ENCODE measurements at regions not wholly inside any gene's neighbourhood (a gene's known extent, or its start where the extent isn't known, plus 50 kb on each side); places are given as distances from the start of the nearest gene placed in this dataset.
"Not testable (repeated sequence)": the region's sequence is repeated elsewhere in the genome, so short reads cannot be mapped to it uniquely, and the experiment has no call there.

DNA sequence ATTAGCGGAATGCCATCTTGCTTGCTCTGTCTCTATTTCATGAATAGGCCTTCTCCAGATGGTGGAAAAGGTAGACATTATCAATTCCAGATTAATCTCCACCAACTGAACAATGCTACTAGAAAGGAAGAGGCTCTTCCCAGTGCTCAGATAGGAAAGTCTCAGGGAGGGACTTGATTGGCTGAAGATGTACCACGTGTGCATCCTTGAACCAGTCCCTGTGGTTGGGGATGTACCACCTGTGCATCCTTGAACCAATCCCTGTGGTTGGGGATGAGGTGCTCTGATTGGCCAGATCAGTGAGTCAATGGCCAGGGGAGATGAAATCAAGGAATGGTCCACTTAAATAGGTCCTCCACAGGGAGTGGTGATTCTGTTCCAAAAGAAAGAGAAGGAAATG is 246.2 kb downstream of the NPIPA7 start:
- DNase-seq, result not testable (repeated sequence)

GRCh38 chr16:16627865-16628264 is 248.9 kb downstream of the NPIPA7 start:
- DNase-seq, result not testable (repeated sequence)

GRCh38 chr16:16638231-16638630 is 259.3 kb downstream of the NPIPA7 start:
- not testable (repeated sequence) for DNase-seq

- not testable (repeated sequence) for DNase-seq
Measured at GRCh38 chr16:16638714-16639113, 259.8 kb downstream of the NPIPA7 start.

- DNase-seq, result not testable (repeated sequence)
Measured at GRCh38 chr16:16643828-16644227, 264.9 kb downstream of the NPIPA7 start.

DNA sequence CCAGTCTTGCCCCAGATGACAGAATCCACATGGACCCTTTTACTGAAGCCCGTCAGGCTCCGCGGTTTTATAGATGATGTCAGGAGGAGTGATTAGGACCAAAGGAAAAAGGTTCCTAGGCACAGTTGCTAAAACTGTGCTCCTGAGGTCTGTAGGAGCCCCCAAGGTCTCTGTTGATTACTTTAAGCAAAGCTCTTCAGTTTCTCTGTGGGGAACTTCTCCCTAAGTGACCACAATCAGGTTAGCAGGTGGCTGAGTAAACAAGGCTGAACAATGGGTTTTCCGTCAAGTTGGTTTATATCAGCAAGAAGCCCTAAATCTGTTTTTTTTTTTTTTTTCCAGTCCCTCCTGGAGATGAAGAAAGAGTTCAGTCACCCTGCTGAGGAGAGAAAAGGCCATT is 269.1 kb downstream of the NPIPA7 start:
- not testable (repeated sequence) for DNase-seq

DNA sequence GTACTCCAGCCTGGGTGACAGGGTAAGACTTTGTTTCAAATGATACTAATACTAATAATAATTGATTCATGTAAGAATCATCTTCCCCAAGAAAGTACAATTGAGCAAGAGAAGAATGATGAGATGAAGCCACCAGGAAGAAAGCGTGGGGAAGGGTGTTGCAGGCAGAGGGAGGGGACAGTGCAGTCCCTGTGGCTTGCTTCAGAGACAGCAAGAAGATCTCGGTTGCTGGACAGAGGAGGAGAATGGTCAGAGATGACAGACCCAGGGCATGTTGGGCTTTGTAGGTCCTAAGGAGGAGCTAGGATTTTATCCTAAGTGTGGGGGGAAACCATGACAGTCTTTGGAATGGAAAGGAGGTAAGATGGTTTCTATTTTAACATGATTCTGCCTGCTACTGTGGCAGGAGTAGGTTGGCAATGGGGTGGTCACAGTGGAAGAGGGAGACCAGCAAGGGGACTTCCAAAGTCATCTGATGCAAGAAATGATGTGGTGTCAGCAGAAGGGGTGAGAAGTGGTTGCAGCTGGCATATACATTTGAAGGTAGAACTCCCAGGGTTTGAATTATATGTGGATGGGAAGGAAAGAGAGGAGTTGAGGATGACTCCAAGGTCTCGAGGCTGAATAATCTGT is 293.4 kb downstream of the NPIPA7 start:
- not testable (repeated sequence) for DNase-seq

GRCh38 chr16:16674820-16675219 is 295.9 kb downstream of the NPIPA7 start:
- DNase-seq, result not testable (repeated sequence)

DNA sequence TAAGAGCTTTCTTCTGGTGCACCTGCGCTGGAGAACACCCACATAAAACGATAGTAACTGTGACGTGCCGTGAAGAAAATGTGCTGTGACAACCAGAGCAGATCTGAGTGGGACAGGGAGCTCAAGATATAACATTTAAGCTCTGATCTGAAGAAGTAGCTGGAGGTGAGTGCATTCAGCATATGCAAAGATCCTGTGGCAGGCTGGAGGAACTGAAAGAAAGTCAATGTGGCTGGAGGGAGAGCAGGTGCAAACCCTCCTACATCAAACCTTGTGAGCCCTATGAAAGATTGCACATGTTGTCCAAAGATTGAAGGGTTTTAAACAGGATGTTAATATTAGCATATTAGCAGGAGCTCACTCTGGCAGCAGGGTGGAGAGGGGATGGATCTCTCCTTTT is 342.9 kb downstream of the NPIPA7 start:
- not testable (repeated sequence) for DNase-seq

DNA sequence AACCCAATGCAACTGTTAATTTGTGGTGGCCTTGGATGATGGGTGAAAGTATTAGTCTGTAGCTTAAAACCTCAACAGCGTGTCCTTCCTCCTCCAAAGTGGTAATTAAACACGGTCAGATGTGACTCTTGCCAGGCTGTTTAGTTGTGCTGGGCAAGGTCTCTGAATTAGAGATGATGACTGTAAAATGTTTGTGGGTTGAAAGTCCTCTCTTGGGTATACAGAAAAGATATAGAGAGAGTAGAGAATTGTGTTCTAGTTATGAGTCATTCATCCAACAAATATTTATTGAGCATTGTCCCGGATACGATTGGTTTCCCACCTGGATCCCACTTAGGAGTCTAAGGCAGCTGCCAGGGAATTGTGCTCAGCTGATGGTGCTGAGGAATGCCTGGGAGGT is 343.7 kb downstream of the NPIPA7 start:
- DNase-seq, result not testable (repeated sequence)

DNA sequence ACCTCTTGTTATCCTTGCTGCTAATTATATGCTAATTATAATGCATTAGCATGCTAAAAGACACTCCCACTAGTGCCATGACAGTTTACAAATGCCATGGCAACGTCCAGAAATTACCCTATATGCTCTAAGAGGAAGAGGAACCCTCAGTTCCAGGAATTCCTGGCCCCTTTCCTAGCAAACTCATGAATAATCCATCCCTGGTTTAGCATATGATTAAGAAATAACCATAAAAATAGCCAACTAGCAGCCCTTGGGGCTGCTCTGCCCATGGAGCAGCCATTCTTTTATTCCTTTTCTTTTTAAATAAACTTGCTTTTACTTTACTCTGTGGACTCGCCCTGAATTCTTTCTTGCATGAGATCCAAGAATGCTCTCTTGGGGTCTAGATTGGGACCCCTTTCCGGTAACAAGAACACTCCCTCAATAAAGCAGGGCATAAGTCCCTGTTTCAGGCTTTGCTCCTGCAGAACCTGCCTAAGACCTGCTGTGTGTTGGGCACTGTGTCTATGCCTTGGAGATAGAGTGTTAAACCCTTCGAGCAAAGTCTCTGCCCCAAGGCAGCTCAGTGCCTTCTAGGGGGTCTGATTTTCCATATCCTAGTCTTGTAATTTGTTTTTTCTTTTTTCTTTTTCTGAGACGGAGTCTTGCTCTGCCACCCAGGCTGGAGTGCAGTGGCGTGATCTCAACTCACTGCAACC is 345.0 kb downstream of the NPIPA7 start:
- not testable (repeated sequence) for DNase-seq

DNA sequence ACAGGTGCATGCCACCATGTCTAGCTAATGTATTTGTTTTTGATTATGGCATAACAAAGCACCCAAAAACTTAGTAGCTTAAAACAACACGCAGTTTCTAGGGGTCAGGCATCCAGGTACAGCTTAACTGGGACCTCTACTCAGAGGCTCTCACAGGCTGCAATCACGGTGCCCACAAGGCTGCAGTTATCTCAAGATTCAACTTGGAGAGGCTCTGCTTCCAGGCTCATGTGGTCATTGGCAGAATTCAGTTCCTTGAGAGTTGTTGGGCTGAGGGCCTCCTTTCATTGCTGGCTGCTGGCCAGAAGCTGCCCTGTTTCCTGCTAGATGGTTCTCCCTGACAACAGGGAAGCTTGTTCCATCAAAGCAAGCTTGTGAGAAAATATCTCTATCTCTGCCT is 348.1 kb downstream of the NPIPA7 start:
- DNase-seq, result not testable (repeated sequence)

GRCh38 chr16:16742573-16742972 is 363.6 kb downstream of the NPIPA7 start:
- DNase-seq, result not testable (repeated sequence)

- not testable (repeated sequence) for DNase-seq
Measured at GRCh38 chr16:16754992-16755667, 376.2 kb downstream of the NPIPA7 start.

DNA sequence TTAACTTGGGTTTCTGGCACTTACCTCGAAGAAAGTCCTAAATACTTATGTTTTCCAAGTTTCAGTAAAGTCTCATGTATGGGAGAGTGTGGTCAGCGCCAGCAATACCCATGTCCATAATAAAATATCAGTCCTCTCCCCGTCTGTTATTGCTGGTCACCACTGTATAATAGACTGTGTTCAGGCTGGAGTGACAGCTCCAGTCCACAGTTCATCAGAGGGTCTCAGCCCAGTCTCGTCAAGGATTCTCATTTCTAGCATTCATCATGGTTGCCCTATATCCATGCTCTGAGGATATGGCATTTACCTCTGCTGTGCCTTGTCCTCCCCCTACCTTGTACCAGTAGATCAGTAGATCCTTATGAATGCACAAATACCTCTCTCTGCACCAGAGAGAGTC is 384.5 kb downstream of the NPIPA7 start:
- no peak for DNase-seq

- not testable (repeated sequence) for DNase-seq
Measured at GRCh38 chr16:16770717-16771116, 391.8 kb downstream of the NPIPA7 start.

DNA sequence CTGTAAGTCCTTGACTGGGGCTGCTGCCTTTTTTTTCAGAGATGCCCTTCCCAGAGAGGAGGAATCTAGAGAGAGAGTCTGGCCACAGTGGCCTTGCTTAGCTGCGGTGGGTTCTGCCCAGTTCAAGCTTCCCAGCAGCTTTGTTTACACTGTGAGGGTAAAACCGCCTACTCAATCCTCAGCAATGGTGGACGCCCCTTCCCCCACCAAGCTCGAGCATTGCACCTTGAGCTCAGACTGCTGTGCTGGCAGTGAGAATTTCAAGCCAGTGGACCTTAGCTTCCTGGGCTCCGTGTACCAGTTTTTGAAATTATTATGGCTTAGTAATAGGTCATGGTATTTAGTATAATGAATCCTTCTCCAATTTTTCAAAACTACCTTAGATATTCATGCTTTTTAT is 395.4 kb downstream of the NPIPA7 start:
- DNase-seq, result no peak

GRCh38 chr16:16778332-16778731 is 399.4 kb downstream of the NPIPA7 start:
- no peak for DNase-seq

DNA sequence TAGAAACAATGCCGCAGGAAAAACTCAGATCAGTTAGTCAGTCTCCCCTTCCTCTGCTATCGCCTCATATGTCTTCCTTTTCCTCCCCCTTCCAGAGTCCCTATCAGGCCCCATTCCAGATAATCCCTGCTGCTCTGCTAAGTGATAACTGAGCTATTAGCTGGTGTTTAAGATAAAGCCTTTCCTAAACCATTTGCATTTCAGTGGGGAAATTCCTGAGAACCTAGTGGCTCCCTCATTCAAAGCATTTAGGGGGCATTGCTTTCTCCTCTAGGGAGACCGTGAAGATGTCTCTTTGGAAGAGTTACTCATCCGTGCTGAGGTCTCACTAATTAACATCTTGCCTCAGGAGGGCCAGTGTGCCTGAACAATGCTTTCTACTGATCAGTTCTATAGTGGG is 401.6 kb downstream of the NPIPA7 start:
- no peak for DNase-seq

DNA sequence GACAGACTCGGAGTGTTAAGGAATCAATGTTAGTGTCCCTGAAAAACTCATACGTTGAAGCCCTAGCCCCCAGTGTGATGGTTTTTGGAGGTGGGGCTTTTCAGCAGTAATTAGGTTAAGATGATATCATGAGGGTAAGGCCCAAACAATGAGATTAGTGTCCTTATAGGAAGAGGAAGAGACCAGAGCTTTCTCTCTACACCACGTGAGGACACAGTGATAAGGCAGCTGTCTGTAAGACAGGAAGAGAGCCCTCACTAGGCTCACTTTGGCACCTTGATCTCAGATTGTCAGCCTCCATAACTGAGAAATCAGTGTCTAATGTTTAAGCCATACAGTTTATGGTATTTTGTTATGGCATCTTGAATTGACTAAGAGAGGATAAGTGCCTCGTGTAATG is 403.2 kb downstream of the NPIPA7 start:
- no peak for DNase-seq

GRCh38 chr16:16788004-16788403 is 409.1 kb downstream of the NPIPA7 start:
- no peak for DNase-seq

GRCh38 chr16:16790597-16790996 is 411.7 kb downstream of the NPIPA7 start:
- DNase-seq, result no peak

GRCh38 chr16:16791051-16791450 is 412.1 kb downstream of the NPIPA7 start:
- DNase-seq, result no peak

- DNase-seq, result no peak
Measured at GRCh38 chr16:16797239-16797638, 418.3 kb downstream of the NPIPA7 start.

Data from NCI-H1694 treated with DMSO at 0.1 percent for 48 hours (cell line).